Upper lobe of right lung (tissue), 1 donor: ENCODE measurements at regions not wholly inside any gene's neighbourhood (a gene's known extent, or its start where the extent isn't known, plus 50 kb on each side); places are given as distances from the start of the nearest gene placed in this dataset.

Source experiments
- ATAC-seq: fragments of 200-7000 bp; cut with Tn5 transposase; one replicate; pipeline ENCODE4 v1.9.1; 2020; ENCODE audit warnings: mild to moderate bottlenecking, moderate library complexity
- DNase-seq: peaks from one replicate; pipeline ENCODE4 v3.0.0-alpha.2; 2020
- H3K27ac ChIP-seq: fragments of 200-600 bp; one replicate; pipeline ENCODE4 v1.8.0; 2022
- H3K27me3 ChIP-seq: fragments of 200-600 bp; one replicate; pipeline ENCODE4 v1.8.0; 2022; ENCODE audit warnings: mild to moderate bottlenecking
- H3K36me3 ChIP-seq: fragments of 200-600 bp; one replicate; pipeline ENCODE4 v1.8.0; 2022
- H3K4me1 ChIP-seq: fragments of 200-600 bp; one replicate; pipeline ENCODE4 v1.8.0; 2022
- H3K4me3 ChIP-seq: fragments of 200-600 bp; one replicate; pipeline ENCODE4 v1.8.0; 2022; ENCODE audit warnings: mild to moderate bottlenecking
- H3K9me3 ChIP-seq: fragments of 200-600 bp; one replicate; pipeline ENCODE4 v1.8.0; 2022
- intact Hi-C: fragments of 100-400 bp; cut with DNase I; formaldehyde crosslinking; loops from one replicate; pipeline ENCODE4 v1.11.0; 2022
- TF ChIP-seq, protein P1 (sequence below): fragments of 200-600 bp; IDR thresholded peaks from one replicate; pipeline ENCODE4 v1.8.0; 2022; ENCODE audit warnings: antibody characterized with exemption
- donor health status: DM: no; HTN: yes; CAD: no; lungs with severe emphysema.

DNA sequence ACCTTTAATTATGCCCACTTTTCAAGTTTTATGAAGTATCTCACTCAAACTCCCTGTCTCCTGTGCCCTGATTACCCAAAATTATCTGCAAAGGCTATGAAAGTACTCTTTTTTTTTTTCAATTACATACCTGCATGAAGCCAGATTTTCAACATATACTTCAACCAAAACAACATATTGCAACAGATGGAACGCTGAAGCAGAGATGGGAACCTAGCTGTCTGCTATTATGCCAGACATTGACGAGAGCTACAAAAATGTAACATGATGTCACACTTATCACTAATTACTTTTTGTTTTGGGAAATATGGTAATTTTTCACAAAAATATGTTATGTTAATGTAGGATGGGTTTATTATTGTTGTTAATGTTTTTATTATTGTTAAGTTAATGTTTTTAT lies 86.5 kb upstream of the SLC1A3 start:
- no peak overlapping the region for H3K27ac ChIP-seq
- no peaks in the 10 kb centered on the region for H3K27me3 ChIP-seq
- H3K4me1 ChIP-seq = no peaks in the 10 kb centered on the region
- TF ChIP-seq, protein P1, sequence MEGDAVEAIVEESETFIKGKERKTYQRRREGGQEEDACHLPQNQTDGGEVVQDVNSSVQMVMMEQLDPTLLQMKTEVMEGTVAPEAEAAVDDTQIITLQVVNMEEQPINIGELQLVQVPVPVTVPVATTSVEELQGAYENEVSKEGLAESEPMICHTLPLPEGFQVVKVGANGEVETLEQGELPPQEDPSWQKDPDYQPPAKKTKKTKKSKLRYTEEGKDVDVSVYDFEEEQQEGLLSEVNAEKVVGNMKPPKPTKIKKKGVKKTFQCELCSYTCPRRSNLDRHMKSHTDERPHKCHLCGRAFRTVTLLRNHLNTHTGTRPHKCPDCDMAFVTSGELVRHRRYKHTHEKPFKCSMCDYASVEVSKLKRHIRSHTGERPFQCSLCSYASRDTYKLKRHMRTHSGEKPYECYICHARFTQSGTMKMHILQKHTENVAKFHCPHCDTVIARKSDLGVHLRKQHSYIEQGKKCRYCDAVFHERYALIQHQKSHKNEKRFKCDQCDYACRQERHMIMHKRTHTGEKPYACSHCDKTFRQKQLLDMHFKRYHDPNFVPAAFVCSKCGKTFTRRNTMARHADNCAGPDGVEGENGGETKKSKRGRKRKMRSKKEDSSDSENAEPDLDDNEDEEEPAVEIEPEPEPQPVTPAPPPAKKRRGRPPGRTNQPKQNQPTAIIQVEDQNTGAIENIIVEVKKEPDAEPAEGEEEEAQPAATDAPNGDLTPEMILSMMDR = no peak
- DNase-seq = no peak
- H3K36me3 ChIP-seq = no peaks in the 10 kb centered on the region
- ATAC-seq = no peak
- intact Hi-C loops = no loop called here
- H3K9me3 ChIP-seq = no peaks in the 10 kb centered on the region
- H3K4me3 ChIP-seq = no peak overlapping the region

DNA sequence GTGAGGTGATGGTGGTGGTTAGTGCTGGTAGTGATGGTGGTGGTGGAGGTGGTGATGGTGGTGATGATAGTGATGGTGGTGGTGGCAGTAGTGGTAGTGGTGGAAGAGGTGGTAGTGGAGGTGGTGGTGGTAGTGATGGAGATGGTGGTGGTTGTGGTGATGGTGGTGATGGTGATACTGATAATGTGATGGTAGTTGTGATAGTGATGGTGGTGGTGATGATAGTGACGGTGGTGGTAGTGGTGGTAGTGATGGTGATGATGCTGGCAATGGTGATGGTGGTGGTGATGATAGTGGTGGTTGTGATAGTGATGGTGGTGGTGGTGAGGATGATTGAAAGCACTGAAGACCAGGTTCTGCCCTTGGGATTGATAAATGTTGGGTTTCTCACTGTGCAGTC lies 85.2 kb upstream of the SLC1A3 start:
- Histone ChIP-seq H3K9me3 (no peaks in the 10 kb centered on the region), H3K4me3 (no peak overlapping the region), H3K27ac (no peak overlapping the region), H3K27me3 (no peaks in the 10 kb centered on the region), H3K36me3 (no peaks in the 10 kb centered on the region), H3K4me1 (no peaks in the 10 kb centered on the region)
- DNase-seq (no peak), ATAC-seq (no peak)
- TF ChIP-seq, protein P1 = no peak
- intact Hi-C loops = no loop called here

DNA sequence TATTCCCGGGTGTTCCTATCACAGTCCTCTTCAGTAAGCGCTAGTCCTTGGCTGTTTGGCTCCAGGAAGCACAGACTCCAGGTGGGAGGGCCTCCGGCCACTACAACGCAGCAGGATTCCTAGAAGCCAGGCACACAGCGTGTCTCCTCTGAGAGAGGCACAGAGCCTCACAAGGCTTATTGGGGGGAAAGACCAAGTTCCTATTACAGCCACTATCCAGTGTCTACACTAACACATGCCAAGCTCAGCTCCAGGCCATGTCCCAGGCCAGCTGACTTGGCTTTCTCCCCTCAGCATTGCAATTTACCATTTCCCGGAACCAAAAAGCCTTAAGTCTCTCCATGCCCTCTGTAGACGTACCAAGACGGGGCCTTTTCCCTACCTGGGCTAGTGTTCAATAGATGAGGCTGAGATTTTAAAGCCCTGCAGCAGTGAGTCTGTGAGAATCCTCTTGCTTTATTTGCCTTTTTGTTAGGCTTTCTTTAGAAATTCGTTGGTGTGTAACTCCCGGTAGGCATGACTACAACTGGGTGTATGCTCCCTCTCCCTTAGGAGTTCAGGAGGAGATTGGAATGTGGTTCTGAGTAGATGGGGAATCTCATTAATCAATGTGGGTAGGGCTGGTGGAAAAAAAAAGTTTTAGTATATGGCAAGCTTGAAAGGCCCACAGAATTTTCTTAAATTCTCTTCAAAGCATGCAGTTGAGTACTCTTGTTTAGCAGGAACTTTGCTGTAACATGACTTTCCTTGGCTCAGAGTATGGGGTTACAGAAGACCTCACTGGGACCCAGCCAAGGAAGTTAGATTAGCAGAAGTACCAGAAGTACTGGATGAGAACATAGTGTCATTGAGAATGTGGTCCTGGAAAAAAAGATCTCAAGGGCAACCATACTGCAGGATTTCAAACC lies 84.3 kb upstream of the SLC1A3 start:
- Histone ChIP-seq H3K27me3 (no peaks in the 10 kb centered on the region), H3K36me3 (no peaks in the 10 kb centered on the region), H3K9me3 (no peaks in the 10 kb centered on the region), H3K4me1 (no peaks in the 10 kb centered on the region), H3K4me3 (no peak overlapping the region), H3K27ac (no peak overlapping the region)
- intact Hi-C loops = no loop called here
- TF ChIP-seq, protein P1 = no peak
- ATAC-seq = no peak
- DNase-seq = no peak

DNA sequence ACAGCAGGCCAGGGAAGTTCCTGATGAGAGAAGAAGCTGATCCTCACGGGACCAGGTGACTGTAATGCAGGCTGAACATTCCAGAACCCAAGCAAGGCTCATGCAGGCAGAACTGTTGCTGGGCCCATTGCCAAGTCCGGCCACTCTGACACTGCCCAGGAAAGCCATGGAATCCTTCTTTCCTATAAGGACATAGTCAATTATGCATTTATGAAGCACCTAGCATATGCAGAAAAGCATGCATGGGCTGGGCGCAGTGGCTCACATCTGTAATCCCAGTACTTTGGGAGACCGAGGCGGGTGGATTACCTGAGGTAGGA lies 83.7 kb upstream of the SLC1A3 start:
- no peaks in the 10 kb centered on the region for H3K9me3 ChIP-seq
- TF ChIP-seq, protein P1 = no peak
- no peak overlapping the region for H3K27ac ChIP-seq
- H3K36me3 ChIP-seq = no peaks in the 10 kb centered on the region
- no peaks in the 10 kb centered on the region for H3K4me1 ChIP-seq
- intact Hi-C loops = no loop called here
- ATAC-seq (no peak), DNase-seq (no peak)
- no peak overlapping the region for H3K4me3 ChIP-seq
- no peaks in the 10 kb centered on the region for H3K27me3 ChIP-seq

DNA sequence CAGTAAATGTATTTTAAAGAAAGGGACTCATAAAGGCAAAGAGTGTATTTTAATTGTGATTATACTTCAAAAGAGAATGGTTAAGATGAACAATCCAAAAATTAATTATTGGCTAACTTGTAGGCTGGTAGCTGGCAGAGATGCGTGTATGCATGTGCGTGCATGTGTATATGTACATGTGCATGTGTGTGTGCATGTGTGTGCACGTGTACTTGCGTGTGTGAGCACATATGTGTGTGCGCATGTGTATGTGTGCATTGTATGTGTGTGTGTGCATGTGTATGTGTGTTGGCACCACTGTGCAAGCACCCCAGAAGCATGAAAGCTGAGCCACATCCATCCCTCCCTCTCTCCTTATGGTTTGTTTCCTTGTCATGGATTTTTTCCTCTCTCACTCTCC lies 83.0 kb upstream of the SLC1A3 start:
- no peaks in the 10 kb centered on the region for H3K4me1 ChIP-seq
- no peak overlapping the region for H3K27ac ChIP-seq
- no peaks in the 10 kb centered on the region for H3K27me3 ChIP-seq
- no peaks in the 10 kb centered on the region for H3K36me3 ChIP-seq
- intact Hi-C loops = no loop called here
- DNase-seq = no peak
- no peak overlapping the region for H3K4me3 ChIP-seq
- TF ChIP-seq, protein P1 = no peak
- H3K9me3 ChIP-seq = no peaks in the 10 kb centered on the region
- no peak for ATAC-seq
